NCI-H1105 (cell line): ENCODE measurements at regions not wholly inside any gene's neighbourhood (a gene's known extent, or its start where the extent isn't known, plus 50 kb on each side); places are given as distances from the start of the nearest gene placed in this dataset.

Experiments used
- DNase-seq: peaks from one replicate; lab custom pipeline; 2025; lab: John Stamatoyannopoulos, UW

GRCh38 chr1:87820668-87821334 is 492.1 kb downstream of the LMO4 start:
- DNase-seq = no peak

GRCh38 chr1:87821335-87821697 is 492.6 kb downstream of the LMO4 start:
- DNase-seq = no peak

DNA sequence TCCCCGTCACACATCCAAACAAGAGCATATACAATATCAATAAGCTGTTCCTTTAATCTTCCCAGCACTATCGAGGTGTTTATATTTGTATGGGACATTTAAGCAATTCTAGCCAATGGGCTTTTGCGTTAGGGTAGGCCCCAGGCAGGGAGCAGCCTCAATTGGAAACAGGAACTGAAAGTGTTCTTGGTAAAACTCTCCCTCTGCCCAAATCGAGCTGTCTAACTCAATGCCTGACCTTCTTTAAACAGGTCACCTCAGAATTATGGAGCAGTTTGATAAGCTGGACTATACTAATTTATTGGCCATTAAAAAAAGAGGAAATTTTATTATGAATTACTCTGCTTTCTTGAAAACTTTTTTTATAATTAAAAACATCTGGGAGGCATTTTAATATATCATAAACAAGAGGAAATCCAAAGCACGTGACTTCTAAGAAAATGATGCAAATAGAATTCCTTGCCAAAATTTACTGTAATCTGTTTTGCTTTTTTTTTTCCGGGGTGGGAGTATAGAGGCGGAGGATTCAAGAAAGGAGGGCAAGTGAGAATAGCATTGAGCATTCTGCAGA is 498.1 kb downstream of the LMO4 start:
- DNase-seq = no peak

DNA sequence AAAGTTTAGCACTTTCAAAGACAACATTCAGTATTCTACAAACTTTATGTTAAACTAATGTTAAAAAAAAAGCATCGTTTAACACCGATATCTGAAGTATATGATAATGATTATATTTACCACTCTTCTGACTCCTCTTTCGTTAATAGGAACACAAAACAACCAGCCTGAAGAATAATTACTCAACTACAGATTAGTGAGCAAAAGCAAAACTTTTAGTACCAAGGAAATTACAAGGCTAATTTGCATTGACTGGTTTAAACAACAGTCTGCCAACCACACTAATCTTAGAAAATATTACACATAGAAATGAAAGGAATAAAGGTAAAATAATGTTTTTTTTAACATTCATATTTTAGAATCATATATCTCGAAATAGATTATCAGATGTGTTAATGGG is 500.7 kb downstream of the LMO4 start:
- DNase-seq = no peak

DNA sequence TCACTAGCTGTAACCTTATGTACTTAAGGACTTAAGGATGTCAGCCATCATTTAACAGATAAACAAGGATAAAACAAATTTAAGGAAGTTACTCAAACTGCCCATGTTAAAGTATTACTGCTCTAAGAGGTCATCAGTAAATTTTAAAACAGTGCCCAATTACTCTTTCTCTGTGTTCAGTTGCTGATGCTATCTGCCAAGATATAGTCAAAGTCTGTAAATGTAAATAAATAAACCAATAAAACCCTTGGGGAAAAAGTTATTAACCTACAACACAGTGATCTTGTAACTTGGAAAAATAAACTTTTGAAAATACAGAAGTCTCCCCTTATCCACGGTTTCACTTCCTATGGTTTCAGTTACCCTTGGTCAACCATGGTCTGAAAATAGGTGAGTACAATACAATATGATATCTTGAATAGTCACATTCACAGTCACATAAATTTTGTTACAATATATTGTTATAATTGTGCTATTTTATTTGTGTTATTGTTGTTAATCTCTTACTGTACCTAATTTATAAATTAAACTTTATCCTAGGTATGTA is 501.8 kb downstream of the LMO4 start:
- no peak for DNase-seq

GRCh38 chr1:87833166-87833565 is 504.5 kb downstream of the LMO4 start:
- DNase-seq = no peak

- DNase-seq = no peak
Measured at GRCh38 chr1:87834151-87834550, 505.5 kb downstream of the LMO4 start.

GRCh38 chr1:87834941-87835340 is 506.3 kb downstream of the LMO4 start:
- no peak for DNase-seq

- no peak for DNase-seq
Measured at GRCh38 chr1:87840767-87841166, 512.1 kb downstream of the LMO4 start.

GRCh38 chr1:87841332-87841731 is 512.7 kb downstream of the LMO4 start:
- no peak for DNase-seq

- DNase-seq = no peak
Measured at GRCh38 chr1:87842156-87842555, 513.5 kb downstream of the LMO4 start.

GRCh38 chr1:87844251-87844650 is 515.6 kb downstream of the LMO4 start:
- DNase-seq = no peak

- no peak for DNase-seq
Measured at GRCh38 chr1:87851490-87851889, 522.8 kb downstream of the LMO4 start.

GRCh38 chr1:87852410-87853161 is 523.9 kb downstream of the LMO4 start:
- no peak for DNase-seq

DNA sequence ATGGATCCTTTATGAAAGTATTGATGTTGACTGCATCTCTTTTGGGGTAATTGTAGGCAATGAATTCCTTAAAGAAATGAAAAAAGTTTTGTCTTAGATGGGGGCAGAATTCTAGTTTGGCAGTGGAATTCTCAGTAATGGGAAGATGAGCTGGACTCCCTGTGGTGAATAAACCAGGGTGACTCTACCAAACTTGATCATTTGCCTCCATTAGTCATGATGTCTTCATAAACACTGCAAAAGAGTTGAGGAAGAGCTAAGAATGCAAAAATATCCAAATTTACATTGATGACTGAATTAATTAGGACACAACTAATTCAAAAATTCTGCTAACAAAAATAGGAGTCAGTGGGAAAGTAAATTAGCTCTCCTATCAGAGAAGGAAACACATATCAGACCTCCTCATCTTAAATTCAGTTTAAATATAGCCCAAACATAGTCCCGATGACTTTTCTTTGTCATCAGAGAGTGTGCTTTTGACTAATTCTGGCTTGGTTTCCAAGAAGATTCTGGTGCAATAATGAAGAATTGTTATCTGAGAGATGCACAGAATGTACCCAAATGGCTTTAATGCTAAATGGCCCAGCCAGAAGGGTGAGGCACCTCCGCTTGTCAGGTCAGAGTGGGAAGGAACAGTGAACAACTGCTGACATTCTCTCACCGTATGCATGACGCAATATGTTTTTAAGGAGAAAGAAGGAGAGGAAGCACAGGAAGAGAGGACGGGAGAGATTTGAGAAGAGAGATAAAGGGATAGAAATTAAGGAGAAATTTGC is 525.1 kb downstream of the LMO4 start:
- DNase-seq = no peak

- DNase-seq = no peak
Measured at GRCh38 chr1:87863317-87863716, 534.6 kb downstream of the LMO4 start.

- DNase-seq = no peak
Measured at GRCh38 chr1:87864676-87865075, 536.0 kb downstream of the LMO4 start.

GRCh38 chr1:87866416-87866815 is 537.7 kb downstream of the LMO4 start:
- no peak for DNase-seq

DNA sequence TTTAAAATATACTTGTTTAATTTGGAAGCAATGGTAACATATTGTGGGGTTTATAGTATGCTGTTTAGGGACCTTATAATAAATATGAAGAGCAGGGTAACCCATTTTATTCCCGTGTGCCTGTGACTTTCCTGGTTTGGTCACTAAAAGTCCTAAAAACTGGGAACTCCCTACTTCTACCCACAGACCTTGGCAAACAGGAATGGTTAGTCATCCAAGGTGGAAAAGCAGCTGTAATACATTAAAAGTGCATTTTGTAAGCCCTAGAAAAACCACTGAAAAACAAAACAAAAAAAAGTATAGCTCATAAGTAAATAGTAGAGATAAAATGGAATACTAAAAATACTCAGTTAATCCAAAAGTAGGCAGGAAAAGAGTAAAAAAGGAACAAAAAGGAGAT is 538.9 kb downstream of the LMO4 start:
- no peak for DNase-seq

DNA sequence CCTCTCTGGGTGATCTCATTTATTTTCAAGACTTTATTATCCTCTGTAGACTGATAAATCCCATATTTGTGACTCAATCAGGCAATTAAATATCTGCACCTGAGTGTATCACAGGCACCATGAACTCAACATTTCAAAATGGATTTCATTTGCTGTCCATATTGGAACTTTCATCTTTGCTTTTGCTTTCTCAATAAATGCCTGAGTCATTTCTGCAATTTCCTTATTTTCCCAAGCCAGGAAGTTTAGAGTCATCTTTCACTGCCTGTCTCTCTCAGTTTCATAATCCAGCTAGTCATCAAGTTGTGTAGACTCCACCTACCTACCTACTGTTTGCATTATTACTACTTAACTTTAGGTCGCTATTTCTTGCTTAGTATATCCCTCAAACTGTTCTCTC is 540.9 kb downstream of the LMO4 start:
- no peak for DNase-seq

DNA sequence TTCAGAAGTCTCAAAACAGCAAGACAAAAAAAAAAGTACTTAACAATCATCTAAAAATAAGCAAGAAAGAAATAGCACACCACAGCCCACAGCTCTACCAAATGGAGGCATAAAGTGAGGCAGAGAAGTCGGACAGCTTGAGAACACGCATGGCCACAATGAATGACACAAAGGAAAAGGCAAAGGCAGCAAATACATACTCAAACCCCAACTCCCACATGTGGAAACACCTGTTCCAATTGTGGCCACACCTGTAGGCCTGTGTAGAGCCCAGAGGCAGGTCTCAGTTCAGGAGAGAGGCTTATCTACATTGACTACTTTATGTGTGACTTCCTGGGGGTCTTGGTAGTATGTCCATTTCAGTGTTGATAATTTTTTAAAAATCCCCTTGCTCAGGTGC is 543.5 kb downstream of the LMO4 start:
- DNase-seq = no peak

GRCh38 chr1:87872692-87873091 is 544.0 kb downstream of the LMO4 start:
- DNase-seq = no peak

GRCh38 chr1:87878873-87879272 is 550.2 kb downstream of the LMO4 start:
- no peak for DNase-seq
